ENCODE measurements at regions not wholly inside any gene's neighbourhood (a gene's known extent, or its start where the extent isn't known, plus 50 kb on each side); places are given as distances from the start of the nearest gene placed in this dataset.

DNA sequence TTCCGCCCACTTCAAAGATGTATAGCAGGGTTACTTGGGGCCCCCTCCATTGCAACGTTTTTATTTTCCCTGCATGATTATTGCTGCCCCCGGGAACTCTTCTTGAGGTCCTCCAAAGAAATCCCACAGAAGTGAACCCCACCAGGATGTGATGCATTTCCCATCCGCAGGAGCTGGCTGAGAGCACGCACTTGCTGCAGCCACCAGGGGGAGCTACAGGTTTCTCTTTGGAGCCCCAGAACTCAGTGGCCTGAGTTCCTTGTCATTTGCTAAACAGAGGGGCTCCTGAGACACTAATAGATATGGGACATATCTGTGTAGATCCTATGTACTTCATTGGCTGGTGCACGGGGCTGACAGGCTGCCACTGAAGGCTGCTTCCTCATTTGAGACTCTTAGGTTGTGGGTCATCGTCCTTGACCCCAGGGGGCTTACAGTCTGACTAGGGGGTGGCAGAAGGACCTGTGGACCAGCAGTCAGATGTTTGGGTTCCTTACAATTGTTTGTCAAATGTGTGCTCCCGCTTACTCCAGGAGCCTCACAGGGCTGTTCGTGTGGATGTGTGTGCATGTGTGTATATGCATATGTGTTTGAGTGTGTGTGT, 52.3 kb upstream of the ENO4 start:
- FAIRE-seq: peak; percentile 77
- H3K27me3 ChIP-seq (ENCODE audit: control insufficient read depth, extremely low read depth, insufficient read depth, low read length): peaks cover 3% of the 10 kb centered on the region
- H3K9me3 ChIP-seq (ENCODE audit: control insufficient read depth, low read depth, low read length): no peaks in the 10 kb centered on the region
- no peaks in the 10 kb centered on the region for H3K79me2 ChIP-seq (ENCODE audit: control insufficient read depth, insufficient read depth, low read length)
- no peak overlapping the region for H2AFZ ChIP-seq (ENCODE audit: control insufficient read depth, low read length)
- H3K9ac ChIP-seq (ENCODE audit: control insufficient read depth, extremely low read depth, insufficient read depth, low read length): no peak overlapping the region
- TF ChIP-seq EZH2 (IDR thresholded peaks at IDR 0.05; ENCODE audit: low read length): no peak
- TF ChIP-seq, protein P1, sequence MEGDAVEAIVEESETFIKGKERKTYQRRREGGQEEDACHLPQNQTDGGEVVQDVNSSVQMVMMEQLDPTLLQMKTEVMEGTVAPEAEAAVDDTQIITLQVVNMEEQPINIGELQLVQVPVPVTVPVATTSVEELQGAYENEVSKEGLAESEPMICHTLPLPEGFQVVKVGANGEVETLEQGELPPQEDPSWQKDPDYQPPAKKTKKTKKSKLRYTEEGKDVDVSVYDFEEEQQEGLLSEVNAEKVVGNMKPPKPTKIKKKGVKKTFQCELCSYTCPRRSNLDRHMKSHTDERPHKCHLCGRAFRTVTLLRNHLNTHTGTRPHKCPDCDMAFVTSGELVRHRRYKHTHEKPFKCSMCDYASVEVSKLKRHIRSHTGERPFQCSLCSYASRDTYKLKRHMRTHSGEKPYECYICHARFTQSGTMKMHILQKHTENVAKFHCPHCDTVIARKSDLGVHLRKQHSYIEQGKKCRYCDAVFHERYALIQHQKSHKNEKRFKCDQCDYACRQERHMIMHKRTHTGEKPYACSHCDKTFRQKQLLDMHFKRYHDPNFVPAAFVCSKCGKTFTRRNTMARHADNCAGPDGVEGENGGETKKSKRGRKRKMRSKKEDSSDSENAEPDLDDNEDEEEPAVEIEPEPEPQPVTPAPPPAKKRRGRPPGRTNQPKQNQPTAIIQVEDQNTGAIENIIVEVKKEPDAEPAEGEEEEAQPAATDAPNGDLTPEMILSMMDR (optimal IDR thresholded peaks at IDR 0.05 in 1 of 3, IDR thresholded peaks at IDR 0.05 in 1 of 3, conservative IDR thresholded peaks at IDR 0.05 in 1 of 3; ENCODE audit: extremely low read depth in 1 of 3, insufficient read depth in 2 of 3, low read length in 3 of 3): peak; percentile 88 to 97 (median 92)
- H3K27ac ChIP-seq (ENCODE audit: control insufficient read depth, insufficient read depth, low read length): no peak overlapping the region
- dilution Hi-C loops (cut with MboI; ENCODE audit: extremely low pct_ligation_motif_present, low sequenced_read_pairs): no loop called here
- no peak overlapping the region for H3K4me2 ChIP-seq (ENCODE audit: control insufficient read depth, extremely low read depth, insufficient read depth, low read depth, low read length)
- no peaks in the 10 kb centered on the region for H3K9me1 ChIP-seq (ENCODE audit: control insufficient read depth, extremely low read depth, insufficient read depth, low read length)
- no peak for DNase-seq (ENCODE audit: low read depth, low spot score)
- H3K4me3 ChIP-seq (ENCODE audit: control insufficient read depth in 2 of 3, extremely low read depth in 1 of 3, insufficient read depth in 2 of 3, low read depth in 1 of 3, low read length in 3 of 3): no peak overlapping the region
- no peaks in the 10 kb centered on the region for H4K20me1 ChIP-seq (ENCODE audit: control insufficient read depth, extremely low read depth, insufficient read depth, low read length)
- H3K4me1 ChIP-seq (ENCODE audit: control insufficient read depth, extremely low read depth, insufficient read depth, low read length): no peaks in the 10 kb centered on the region
- no peaks in the 10 kb centered on the region for H3K36me3 ChIP-seq (ENCODE audit: control insufficient read depth in 2 of 2, extremely low read depth in 1 of 2, insufficient read depth in 2 of 2, low read length in 2 of 2)

DNA sequence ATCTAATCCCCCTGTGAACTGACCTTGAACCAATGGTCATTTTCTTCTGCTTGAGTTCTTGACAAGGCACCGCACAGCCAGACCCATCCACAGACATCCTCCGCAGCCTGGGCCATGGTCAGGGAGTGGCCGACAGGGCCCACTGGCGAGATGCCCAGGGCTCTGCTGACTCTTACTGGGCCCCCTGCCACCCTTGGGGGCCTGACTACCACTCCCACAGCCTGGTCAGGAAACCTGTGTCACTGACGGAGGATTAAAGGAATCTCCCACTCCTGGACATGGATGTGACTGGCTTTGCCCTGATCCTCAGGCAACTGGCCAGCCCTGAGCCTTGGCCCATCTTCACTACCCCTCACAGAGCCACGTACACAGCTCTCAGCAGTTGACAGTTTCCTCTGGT, 50.4 kb upstream of the ENO4 start:
- H3K27me3 ChIP-seq (ENCODE audit: control insufficient read depth, extremely low read depth, insufficient read depth, low read length): peaks cover 3% of the 10 kb centered on the region
- H3K79me2 ChIP-seq (ENCODE audit: control insufficient read depth, insufficient read depth, low read length): no peaks in the 10 kb centered on the region
- DNase-seq (ENCODE audit: low read depth, low spot score): no peak
- no peak overlapping the region for H2AFZ ChIP-seq (ENCODE audit: control insufficient read depth, low read length)
- no peaks in the 10 kb centered on the region for H4K20me1 ChIP-seq (ENCODE audit: control insufficient read depth, extremely low read depth, insufficient read depth, low read length)
- H3K36me3 ChIP-seq (ENCODE audit: control insufficient read depth in 2 of 2, extremely low read depth in 1 of 2, insufficient read depth in 2 of 2, low read length in 2 of 2): no peaks in the 10 kb centered on the region
- dilution Hi-C loops (cut with MboI; ENCODE audit: extremely low pct_ligation_motif_present, low sequenced_read_pairs): no loop called here
- no peaks in the 10 kb centered on the region for H3K9me1 ChIP-seq (ENCODE audit: control insufficient read depth, extremely low read depth, insufficient read depth, low read length)
- no peak for TF ChIP-seq EZH2 (IDR thresholded peaks at IDR 0.05; ENCODE audit: low read length)
- TF ChIP-seq, protein P1 (optimal IDR thresholded peaks at IDR 0.05 in 1 of 3, IDR thresholded peaks at IDR 0.05 in 1 of 3, conservative IDR thresholded peaks at IDR 0.05 in 1 of 3; ENCODE audit: extremely low read depth in 1 of 3, insufficient read depth in 2 of 3, low read length in 3 of 3): no peak
- no peak for FAIRE-seq
- H3K4me2 ChIP-seq (ENCODE audit: control insufficient read depth, extremely low read depth, insufficient read depth, low read depth, low read length): no peak overlapping the region
- no peak overlapping the region for H3K27ac ChIP-seq (ENCODE audit: control insufficient read depth, insufficient read depth, low read length)
- no peak overlapping the region for H3K9ac ChIP-seq (ENCODE audit: control insufficient read depth, extremely low read depth, insufficient read depth, low read length)
- no peak overlapping the region for H3K4me3 ChIP-seq (ENCODE audit: control insufficient read depth in 2 of 3, extremely low read depth in 1 of 3, insufficient read depth in 2 of 3, low read depth in 1 of 3, low read length in 3 of 3)
- H3K4me1 ChIP-seq (ENCODE audit: control insufficient read depth, extremely low read depth, insufficient read depth, low read length): no peaks in the 10 kb centered on the region
- no peaks in the 10 kb centered on the region for H3K9me3 ChIP-seq (ENCODE audit: control insufficient read depth, low read depth, low read length)
